COLO668 (cell line): ENCODE measurements at regions not wholly inside any gene's neighbourhood (a gene's known extent, or its start where the extent isn't known, plus 50 kb on each side); places are given as distances from the start of the nearest gene placed in this dataset.
"Not testable (repeated sequence)": the region's sequence is repeated elsewhere in the genome, so short reads cannot be mapped to it uniquely, and the experiment has no call there.

Experiments used
- DNase-seq: peaks from one replicate; lab custom pipeline; 2025; ENCODE audit not compliant: unreplicated experiment; lab: John Stamatoyannopoulos, UW

GRCh38 chr3:177382944-177383343 lies 185.7 kb upstream of the TBL1XR1 start:
- no peak for DNase-seq

- DNase-seq, result no peak
Measured at GRCh38 chr3:177385186-177385585, 187.9 kb upstream of the TBL1XR1 start.

- no peak for DNase-seq
Measured at GRCh38 chr3:177385831-177386301, 188.6 kb upstream of the TBL1XR1 start.

- DNase-seq, result no peak
Measured at GRCh38 chr3:177388209-177388608, 190.9 kb upstream of the TBL1XR1 start.

- not testable (repeated sequence) for DNase-seq
Measured at GRCh38 chr3:177394231-177395024, 197.1 kb upstream of the TBL1XR1 start.

- no peak for DNase-seq
Measured at GRCh38 chr3:177396733-177397132, 199.5 kb upstream of the TBL1XR1 start.

GRCh38 chr3:177401375-177401774 lies 204.1 kb upstream of the TBL1XR1 start:
- no peak for DNase-seq

- DNase-seq, result no peak
Measured at GRCh38 chr3:177402533-177402932, 205.3 kb upstream of the TBL1XR1 start.

- DNase-seq, result no peak
Measured at GRCh38 chr3:177405191-177405672, 207.9 kb upstream of the TBL1XR1 start.

- peak; percentile 72 for DNase-seq
Measured at GRCh38 chr3:177410730-177411129, 213.4 kb upstream of the TBL1XR1 start.

GRCh38 chr3:177411201-177411600 lies 213.9 kb upstream of the TBL1XR1 start:
- no peak for DNase-seq

GRCh38 chr3:177412677-177413170 lies 215.4 kb upstream of the TBL1XR1 start:
- not testable (repeated sequence) for DNase-seq

- DNase-seq, result no peak
Measured at GRCh38 chr3:177414093-177414492, 216.8 kb upstream of the TBL1XR1 start.

GRCh38 chr3:177418787-177419186 lies 221.5 kb upstream of the TBL1XR1 start:
- no peak for DNase-seq

GRCh38 chr3:177419904-177420601 lies 222.8 kb upstream of the TBL1XR1 start:
- DNase-seq, result no peak

- no peak for DNase-seq
Measured at GRCh38 chr3:177420651-177421480, 223.6 kb upstream of the TBL1XR1 start.

- DNase-seq, result no peak
Measured at GRCh38 chr3:177421481-177421785, 224.2 kb upstream of the TBL1XR1 start.

- DNase-seq, result no peak
Measured at GRCh38 chr3:177424521-177424920, 227.2 kb upstream of the TBL1XR1 start.

GRCh38 chr3:177425042-177425441 lies 227.8 kb upstream of the TBL1XR1 start:
- DNase-seq, result no peak

- no peak for DNase-seq
Measured at GRCh38 chr3:177426106-177426877, 229.0 kb upstream of the TBL1XR1 start.
